Thyroid gland (tissue), 4 donors: ENCODE measurements at regions not wholly inside any gene's neighbourhood (a gene's known extent, or its start where the extent isn't known, plus 50 kb on each side); places are given as distances from the start of the nearest gene placed in this dataset.

Source experiments
- POLR2A ChIP-seq, 2 donors: fragments of 450-650 bp; IDR thresholded peaks; one replicate each; pipeline ENCODE4 v1.6.1; 2017; ENCODE audit warnings: antibody characterized with exemption in 2 of 2, mild to moderate bottlenecking in 2 of 2, moderate library complexity in 1 of 2
- TF ChIP-seq, protein P1 (sequence below), 6 experiments: fragments of 200-600 bp in 3 of 6; fragments of 450-650 bp in 3 of 6; sonication (generic) in 3 of 6; IDR thresholded peaks; one replicate each; pipeline ENCODE4 v1.5.1; 2016 to 2019; ENCODE audit warnings: antibody characterized with exemption in 6 of 6, mild to moderate bottlenecking in 2 of 6, inconsistent platforms in 1 of 6, moderate library complexity in 1 of 6

DNA sequence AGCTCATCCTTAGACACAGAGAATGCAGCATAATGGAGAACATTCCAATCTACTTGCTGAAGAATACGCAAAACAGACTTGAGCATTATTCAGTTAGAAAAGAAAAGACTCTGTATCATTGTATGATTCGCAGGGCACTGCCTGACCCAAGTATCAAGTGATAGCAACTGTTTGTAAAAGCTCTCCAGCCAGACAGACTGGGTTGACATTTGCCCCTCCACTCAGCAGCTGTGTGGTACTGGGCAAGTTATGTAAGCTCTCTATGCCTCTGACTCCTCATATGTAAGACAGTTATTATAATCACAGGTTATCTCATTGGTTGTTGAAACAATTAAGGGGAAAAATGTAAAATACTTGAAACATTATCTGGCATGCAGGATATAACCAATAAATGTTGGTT lies 505.0 kb downstream of the ELAVL2 start:
- TF ChIP-seq, protein P1, sequence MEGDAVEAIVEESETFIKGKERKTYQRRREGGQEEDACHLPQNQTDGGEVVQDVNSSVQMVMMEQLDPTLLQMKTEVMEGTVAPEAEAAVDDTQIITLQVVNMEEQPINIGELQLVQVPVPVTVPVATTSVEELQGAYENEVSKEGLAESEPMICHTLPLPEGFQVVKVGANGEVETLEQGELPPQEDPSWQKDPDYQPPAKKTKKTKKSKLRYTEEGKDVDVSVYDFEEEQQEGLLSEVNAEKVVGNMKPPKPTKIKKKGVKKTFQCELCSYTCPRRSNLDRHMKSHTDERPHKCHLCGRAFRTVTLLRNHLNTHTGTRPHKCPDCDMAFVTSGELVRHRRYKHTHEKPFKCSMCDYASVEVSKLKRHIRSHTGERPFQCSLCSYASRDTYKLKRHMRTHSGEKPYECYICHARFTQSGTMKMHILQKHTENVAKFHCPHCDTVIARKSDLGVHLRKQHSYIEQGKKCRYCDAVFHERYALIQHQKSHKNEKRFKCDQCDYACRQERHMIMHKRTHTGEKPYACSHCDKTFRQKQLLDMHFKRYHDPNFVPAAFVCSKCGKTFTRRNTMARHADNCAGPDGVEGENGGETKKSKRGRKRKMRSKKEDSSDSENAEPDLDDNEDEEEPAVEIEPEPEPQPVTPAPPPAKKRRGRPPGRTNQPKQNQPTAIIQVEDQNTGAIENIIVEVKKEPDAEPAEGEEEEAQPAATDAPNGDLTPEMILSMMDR (IDR thresholded peaks at IDR 0.05): no peak
- TF ChIP-seq POLR2A (IDR thresholded peaks at IDR 0.05): no peak
